ENCODE measurements at regions not wholly inside any gene's neighbourhood (a gene's known extent, or its start where the extent isn't known, plus 50 kb on each side); places are given as distances from the start of the nearest gene placed in this dataset.

DNA sequence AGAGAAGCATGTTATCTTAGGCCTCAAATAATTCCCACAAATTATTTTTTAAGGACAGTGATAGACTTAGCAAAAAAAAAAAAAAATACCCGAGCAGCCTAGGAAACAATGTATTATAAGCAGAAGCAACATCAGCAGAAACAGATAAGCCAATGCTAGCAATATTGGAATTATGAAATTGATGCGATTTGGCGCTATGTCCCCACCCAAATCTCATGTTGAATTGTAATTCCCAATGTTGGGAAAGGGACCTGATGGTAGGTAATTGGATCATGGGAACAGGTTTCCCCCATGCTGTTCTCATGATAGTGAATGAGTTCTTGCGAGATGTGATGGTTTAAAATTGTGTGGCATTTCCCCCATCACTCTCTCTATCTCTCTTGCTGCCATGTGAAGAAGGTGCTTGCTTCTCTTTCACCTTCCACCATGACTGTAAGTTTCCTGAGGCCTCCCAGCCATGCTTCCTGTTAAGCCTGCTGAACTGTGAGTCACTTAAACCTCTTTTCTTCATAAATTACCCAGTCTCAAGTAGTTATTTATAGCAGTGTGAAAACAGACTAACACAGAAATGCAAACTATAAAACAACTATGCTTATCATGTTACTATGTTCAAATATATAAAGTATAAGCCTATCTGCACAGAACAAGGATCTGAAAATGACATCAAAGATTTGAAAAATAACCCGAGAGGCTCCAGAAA lies 75.6 kb upstream of the HIVEP3 start:
- intact Hi-C loops (cut with DNase I), result no loop called here
- TF ChIP-seq, protein P1, sequence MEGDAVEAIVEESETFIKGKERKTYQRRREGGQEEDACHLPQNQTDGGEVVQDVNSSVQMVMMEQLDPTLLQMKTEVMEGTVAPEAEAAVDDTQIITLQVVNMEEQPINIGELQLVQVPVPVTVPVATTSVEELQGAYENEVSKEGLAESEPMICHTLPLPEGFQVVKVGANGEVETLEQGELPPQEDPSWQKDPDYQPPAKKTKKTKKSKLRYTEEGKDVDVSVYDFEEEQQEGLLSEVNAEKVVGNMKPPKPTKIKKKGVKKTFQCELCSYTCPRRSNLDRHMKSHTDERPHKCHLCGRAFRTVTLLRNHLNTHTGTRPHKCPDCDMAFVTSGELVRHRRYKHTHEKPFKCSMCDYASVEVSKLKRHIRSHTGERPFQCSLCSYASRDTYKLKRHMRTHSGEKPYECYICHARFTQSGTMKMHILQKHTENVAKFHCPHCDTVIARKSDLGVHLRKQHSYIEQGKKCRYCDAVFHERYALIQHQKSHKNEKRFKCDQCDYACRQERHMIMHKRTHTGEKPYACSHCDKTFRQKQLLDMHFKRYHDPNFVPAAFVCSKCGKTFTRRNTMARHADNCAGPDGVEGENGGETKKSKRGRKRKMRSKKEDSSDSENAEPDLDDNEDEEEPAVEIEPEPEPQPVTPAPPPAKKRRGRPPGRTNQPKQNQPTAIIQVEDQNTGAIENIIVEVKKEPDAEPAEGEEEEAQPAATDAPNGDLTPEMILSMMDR (IDR thresholded peaks at IDR 0.05), result no peak
- Histone ChIP-seq H3K27ac (no peak overlapping the region), H3K4me3 (no peak overlapping the region), H3K4me1 (no peaks in the 10 kb centered on the region), H3K27me3 (no peaks in the 10 kb centered on the region), H3K36me3 (no peaks in the 10 kb centered on the region), H3K9me3 (no peaks in the 10 kb centered on the region)
- no peak for DNase-seq (ENCODE audit: low spot score in 2 of 2)

DNA sequence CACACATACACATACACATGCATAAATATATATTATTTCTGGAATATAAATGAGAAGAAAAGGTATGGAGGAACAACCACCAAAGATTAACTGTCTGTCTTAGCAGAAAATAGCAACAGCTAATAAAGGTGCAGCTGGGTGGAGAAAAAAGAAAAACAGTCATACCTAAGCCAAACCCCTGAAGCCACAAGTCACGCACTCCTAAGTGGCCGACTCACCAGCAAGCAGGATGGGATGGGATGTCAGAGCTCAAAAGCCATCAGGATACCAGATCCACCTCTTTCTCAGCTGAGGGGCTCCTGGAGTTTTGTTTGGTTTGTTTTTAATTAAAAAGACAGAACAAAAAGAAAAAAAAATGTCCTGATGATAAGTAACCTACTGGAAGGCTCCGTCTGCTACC lies 64.7 kb upstream of the HIVEP3 start:
- DNase-seq (ENCODE audit: low spot score in 2 of 2), result no peak
- Histone ChIP-seq H3K36me3 (no peaks in the 10 kb centered on the region), H3K4me3 (no peak overlapping the region), H3K27me3 (no peaks in the 10 kb centered on the region), H3K27ac (no peak overlapping the region), H3K4me1 (no peaks in the 10 kb centered on the region), H3K9me3 (no peaks in the 10 kb centered on the region)
- intact Hi-C loops (cut with DNase I), result no loop called here
- TF ChIP-seq, protein P1 (IDR thresholded peaks at IDR 0.05), result no peak

DNA sequence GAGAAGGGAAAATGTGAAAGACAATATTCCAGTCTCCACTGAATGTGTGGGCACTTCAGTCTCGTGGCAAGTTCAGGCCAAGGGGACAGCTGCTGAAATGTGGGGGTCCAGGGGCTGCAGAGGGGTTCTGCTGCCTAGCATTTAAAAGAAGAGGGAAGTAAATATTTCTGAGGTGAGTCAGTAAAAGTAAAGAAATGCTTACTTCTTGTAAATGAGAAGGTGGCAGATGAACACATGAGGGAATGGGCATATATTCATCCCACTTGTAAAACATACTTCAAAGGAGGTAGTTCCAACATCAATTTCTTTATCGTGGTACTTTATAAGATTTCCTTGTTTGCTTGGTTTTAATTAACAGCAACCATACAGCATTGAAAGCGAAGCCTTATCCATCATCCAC lies 63.1 kb upstream of the HIVEP3 start:
- no peaks in the 10 kb centered on the region for H3K9me3 ChIP-seq
- intact Hi-C loops (cut with DNase I), result no loop called here
- H3K36me3 ChIP-seq, result no peaks in the 10 kb centered on the region
- no peaks in the 10 kb centered on the region for H3K27me3 ChIP-seq
- no peak overlapping the region for H3K4me3 ChIP-seq
- no peaks in the 10 kb centered on the region for H3K4me1 ChIP-seq
- TF ChIP-seq, protein P1 (IDR thresholded peaks at IDR 0.05), result no peak
- no peak for DNase-seq (ENCODE audit: low spot score in 2 of 2)
- H3K27ac ChIP-seq, result no peak overlapping the region

DNA sequence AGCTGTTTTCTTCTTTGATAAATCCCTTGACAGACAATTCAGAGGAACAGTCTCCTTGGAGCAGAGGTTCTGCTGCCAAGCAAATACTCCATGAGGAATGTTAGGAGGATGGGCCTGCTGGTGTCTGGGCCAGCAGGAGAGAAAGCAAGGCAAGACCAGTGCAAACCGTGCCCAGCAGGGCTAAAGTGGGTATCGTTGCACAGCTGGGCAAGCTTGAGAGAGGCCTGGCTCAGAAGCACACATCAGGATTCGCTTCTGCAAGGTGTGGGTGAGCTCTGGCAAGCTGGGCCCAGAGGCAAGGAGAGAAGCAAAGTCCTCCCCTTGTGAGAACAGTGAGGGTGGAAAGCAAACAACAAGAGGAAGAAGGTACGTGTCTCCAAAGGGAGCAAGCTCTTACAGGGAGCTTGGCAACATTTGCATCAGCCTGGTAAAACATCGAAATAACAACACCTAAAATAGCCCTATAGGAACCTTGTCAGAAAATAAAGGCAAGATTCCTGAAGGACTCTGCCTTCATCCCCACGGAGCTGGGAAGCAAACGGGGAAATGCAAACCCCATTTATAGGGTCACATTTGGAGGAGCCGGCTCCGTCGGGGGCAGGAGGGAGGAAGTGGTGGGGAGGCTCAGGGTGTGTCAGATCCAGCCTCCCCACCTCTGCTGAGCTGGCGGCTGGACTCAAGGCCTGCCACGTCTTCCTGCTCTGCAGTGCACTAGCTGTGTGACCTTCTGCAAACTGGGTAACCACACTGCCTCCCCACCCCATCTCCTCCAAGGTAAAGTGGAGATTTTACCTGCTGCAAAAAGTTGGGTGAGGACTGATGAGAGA lies 62.3 kb upstream of the HIVEP3 start:
- Histone ChIP-seq H3K36me3 (no peaks in the 10 kb centered on the region), H3K27ac (no peak overlapping the region), H3K9me3 (no peaks in the 10 kb centered on the region), H3K27me3 (no peaks in the 10 kb centered on the region), H3K4me1 (no peaks in the 10 kb centered on the region), H3K4me3 (no peak overlapping the region)
- intact Hi-C loops (cut with DNase I), result no loop called here
- TF ChIP-seq, protein P1 (IDR thresholded peaks at IDR 0.05), result no peak
- no peak for DNase-seq (ENCODE audit: low spot score in 2 of 2)

DNA sequence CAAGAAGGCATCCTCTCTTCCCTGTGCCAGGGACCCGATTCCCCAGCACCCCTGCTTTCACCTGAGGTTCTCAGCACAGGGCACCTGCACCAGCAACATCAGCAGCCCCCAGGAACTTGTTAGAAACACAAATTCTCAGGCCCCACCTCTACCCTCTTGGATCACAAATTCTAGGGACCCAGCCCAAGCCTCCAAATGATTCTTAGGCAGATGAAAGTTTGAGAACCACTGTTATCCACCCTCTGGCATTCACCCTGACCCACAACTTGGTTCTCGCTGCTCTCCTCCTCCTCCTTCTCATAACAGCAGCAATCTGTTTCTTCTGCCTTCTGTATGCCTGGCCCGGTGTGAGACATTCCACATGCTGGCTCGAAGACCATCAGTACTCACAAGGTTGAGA lies 60.3 kb upstream of the HIVEP3 start:
- Histone ChIP-seq H3K4me1 (no peaks in the 10 kb centered on the region), H3K27ac (no peak overlapping the region), H3K9me3 (no peaks in the 10 kb centered on the region), H3K4me3 (no peak overlapping the region), H3K27me3 (no peaks in the 10 kb centered on the region), H3K36me3 (no peaks in the 10 kb centered on the region)
- intact Hi-C loops (cut with DNase I), result no loop called here
- no peak for DNase-seq (ENCODE audit: low spot score in 2 of 2)
- TF ChIP-seq, protein P1 (IDR thresholded peaks at IDR 0.05), result no peak
